AG09309 (cell line): ENCODE measurements at regions not wholly inside any gene's neighbourhood (a gene's known extent, or its start where the extent isn't known, plus 50 kb on each side); places are given as distances from the start of the nearest gene placed in this dataset.

Experiments used
- DNase-seq: peaks from one replicate; pipeline ENCODE4 v3.0.0-alpha.2; 2010; ENCODE audit warnings: low read depth
- H3K4me3 ChIP-seq: 2 replicates; pipeline ENCODE4 v1.5.1; 2011; ENCODE audit warnings: mild to moderate bottlenecking, low read depth, low read length, moderate library complexity; ENCODE audit not compliant: control insufficient read depth
- CTCF ChIP-seq: IDR thresholded peaks from 2 replicates; pipeline ENCODE4 v1.5.1; 2011; ENCODE audit warnings: mild to moderate bottlenecking, low read depth, low read length, inconsistent platforms; ENCODE audit not compliant: insufficient read depth, control insufficient read depth; ENCODE audit errors: missing control alignments

- DNase-seq, result no peak
- no peak for TF ChIP-seq CTCF
Measured at GRCh38 chr7:16115374-16115773, 306.0 kb downstream of the CRPPA start.

GRCh38 chr7:16114633-16115032 is 306.7 kb downstream of the CRPPA start:
- H3K4me3 ChIP-seq, result no peak overlapping the region
- TF ChIP-seq CTCF, result peak; percentile 50
- peak; percentile 23 for DNase-seq

More at GRCh38 chr7:16115374-16115773, 306.0 kb downstream of the CRPPA start:
- H3K4me3 ChIP-seq, result no peak overlapping the region

GRCh38 chr7:16114071-16114470 is 307.3 kb downstream of the CRPPA start:
- DNase-seq, result no peak
- TF ChIP-seq CTCF, result no peak
- no peak overlapping the region for H3K4me3 ChIP-seq

- no peak for DNase-seq
- H3K4me3 ChIP-seq, result no peak overlapping the region
- TF ChIP-seq CTCF, result no peak
Measured at GRCh38 chr7:16113058-16113457, 308.3 kb downstream of the CRPPA start.

GRCh38 chr7:16106869-16107268 is 314.5 kb downstream of the CRPPA start:
- H3K4me3 ChIP-seq, result no peak overlapping the region
- DNase-seq, result no peak
- no peak for TF ChIP-seq CTCF

- TF ChIP-seq CTCF, result no peak
- no peak for DNase-seq
- H3K4me3 ChIP-seq, result no peak overlapping the region
Measured at GRCh38 chr7:16106300-16106699, 315.0 kb downstream of the CRPPA start.

- DNase-seq, result no peak
- no peak overlapping the region for H3K4me3 ChIP-seq
- TF ChIP-seq CTCF, result no peak
Measured at GRCh38 chr7:16099302-16099849, 322.0 kb downstream of the CRPPA start.
